ENCODE measurements at regions not wholly inside any gene's neighbourhood (a gene's known extent, or its start where the extent isn't known, plus 50 kb on each side); places are given as distances from the start of the nearest gene placed in this dataset.

DNA sequence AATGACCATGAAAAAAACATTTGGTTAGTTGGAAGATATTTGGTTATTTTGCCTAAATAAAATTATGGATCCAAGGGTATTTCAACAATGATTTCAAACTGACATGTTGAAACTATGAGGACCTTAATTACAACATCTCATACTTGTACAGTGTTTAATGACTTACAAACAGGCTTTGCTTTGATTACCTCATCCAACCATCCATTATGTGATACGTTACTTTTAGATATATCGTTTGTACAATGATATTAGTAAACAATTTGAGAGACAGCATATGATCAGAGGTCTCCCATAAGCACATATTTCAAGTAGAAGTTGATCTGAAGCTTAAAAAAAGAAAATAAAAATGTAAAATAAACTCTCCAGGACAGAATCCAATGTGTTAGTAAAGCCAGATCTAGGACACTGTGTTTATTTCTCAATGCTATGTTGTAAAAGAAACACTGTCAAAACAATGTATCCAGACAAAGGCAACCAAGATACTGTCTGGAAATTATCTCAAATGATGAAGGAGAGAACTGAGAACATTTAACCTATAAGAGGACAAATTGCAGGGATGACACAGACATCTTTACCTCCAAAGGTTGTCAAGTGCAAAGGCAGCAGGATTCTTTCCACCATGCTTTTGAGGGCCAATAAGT, 116.0 kb upstream of the TARS1 start (continued):
- TF ChIP-seq, protein P1, sequence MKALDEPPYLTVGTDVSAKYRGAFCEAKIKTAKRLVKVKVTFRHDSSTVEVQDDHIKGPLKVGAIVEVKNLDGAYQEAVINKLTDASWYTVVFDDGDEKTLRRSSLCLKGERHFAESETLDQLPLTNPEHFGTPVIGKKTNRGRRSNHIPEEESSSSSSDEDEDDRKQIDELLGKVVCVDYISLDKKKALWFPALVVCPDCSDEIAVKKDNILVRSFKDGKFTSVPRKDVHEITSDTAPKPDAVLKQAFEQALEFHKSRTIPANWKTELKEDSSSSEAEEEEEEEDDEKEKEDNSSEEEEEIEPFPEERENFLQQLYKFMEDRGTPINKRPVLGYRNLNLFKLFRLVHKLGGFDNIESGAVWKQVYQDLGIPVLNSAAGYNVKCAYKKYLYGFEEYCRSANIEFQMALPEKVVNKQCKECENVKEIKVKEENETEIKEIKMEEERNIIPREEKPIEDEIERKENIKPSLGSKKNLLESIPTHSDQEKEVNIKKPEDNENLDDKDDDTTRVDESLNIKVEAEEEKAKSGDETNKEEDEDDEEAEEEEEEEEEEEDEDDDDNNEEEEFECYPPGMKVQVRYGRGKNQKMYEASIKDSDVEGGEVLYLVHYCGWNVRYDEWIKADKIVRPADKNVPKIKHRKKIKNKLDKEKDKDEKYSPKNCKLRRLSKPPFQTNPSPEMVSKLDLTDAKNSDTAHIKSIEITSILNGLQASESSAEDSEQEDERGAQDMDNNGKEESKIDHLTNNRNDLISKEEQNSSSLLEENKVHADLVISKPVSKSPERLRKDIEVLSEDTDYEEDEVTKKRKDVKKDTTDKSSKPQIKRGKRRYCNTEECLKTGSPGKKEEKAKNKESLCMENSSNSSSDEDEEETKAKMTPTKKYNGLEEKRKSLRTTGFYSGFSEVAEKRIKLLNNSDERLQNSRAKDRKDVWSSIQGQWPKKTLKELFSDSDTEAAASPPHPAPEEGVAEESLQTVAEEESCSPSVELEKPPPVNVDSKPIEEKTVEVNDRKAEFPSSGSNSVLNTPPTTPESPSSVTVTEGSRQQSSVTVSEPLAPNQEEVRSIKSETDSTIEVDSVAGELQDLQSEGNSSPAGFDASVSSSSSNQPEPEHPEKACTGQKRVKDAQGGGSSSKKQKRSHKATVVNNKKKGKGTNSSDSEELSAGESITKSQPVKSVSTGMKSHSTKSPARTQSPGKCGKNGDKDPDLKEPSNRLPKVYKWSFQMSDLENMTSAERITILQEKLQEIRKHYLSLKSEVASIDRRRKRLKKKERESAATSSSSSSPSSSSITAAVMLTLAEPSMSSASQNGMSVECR (CRISPR knock-in tag; IDR thresholded peaks at IDR 0.05), result no peak
- TF ChIP-seq, protein P2, sequence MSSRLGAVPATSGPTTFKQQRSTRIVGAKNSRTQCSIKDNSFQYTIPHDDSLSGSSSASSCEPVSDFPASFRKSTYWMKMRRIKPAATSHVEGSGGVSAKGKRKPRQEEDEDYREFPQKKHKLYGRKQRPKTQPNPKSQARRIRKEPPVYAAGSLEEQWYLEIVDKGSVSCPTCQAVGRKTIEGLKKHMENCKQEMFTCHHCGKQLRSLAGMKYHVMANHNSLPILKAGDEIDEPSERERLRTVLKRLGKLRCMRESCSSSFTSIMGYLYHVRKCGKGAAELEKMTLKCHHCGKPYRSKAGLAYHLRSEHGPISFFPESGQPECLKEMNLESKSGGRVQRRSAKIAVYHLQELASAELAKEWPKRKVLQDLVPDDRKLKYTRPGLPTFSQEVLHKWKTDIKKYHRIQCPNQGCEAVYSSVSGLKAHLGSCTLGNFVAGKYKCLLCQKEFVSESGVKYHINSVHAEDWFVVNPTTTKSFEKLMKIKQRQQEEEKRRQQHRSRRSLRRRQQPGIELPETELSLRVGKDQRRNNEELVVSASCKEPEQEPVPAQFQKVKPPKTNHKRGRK (tag; IDR thresholded peaks at IDR 0.05), result no peak
- TF ChIP-seq, protein P3, sequence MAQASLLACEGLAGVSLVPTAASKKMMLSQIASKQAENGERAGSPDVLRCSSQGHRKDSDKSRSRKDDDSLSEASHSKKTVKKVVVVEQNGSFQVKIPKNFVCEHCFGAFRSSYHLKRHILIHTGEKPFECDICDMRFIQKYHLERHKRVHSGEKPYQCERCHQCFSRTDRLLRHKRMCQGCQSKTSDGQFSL (CRISPR knock-in tag; IDR thresholded peaks at IDR 0.05), result no peak
- TF ChIP-seq, protein P3 (tag; IDR thresholded peaks at IDR 0.05), result no peak
- TF ChIP-seq SIRT6 (IDR thresholded peaks at IDR 0.05; ENCODE audit: low read depth, low read length) (no peak), HOXB6 (CRISPR knock-in tag; IDR thresholded peaks at IDR 0.05; ENCODE audit: borderline replicate concordance) (no peak), ZNF561 (CRISPR knock-in tag; conservative IDR thresholded peaks at IDR 0.05) (no peak), ZNF143 (CRISPR knock-in tag; IDR thresholded peaks at IDR 0.05) (no peak)
- TF ChIP-seq, protein P4, sequence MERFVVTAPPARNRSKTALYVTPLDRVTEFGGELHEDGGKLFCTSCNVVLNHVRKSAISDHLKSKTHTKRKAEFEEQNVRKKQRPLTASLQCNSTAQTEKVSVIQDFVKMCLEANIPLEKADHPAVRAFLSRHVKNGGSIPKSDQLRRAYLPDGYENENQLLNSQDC (CRISPR knock-in tag; IDR thresholded peaks at IDR 0.05), result no peak
- TF ChIP-seq, protein P5, sequence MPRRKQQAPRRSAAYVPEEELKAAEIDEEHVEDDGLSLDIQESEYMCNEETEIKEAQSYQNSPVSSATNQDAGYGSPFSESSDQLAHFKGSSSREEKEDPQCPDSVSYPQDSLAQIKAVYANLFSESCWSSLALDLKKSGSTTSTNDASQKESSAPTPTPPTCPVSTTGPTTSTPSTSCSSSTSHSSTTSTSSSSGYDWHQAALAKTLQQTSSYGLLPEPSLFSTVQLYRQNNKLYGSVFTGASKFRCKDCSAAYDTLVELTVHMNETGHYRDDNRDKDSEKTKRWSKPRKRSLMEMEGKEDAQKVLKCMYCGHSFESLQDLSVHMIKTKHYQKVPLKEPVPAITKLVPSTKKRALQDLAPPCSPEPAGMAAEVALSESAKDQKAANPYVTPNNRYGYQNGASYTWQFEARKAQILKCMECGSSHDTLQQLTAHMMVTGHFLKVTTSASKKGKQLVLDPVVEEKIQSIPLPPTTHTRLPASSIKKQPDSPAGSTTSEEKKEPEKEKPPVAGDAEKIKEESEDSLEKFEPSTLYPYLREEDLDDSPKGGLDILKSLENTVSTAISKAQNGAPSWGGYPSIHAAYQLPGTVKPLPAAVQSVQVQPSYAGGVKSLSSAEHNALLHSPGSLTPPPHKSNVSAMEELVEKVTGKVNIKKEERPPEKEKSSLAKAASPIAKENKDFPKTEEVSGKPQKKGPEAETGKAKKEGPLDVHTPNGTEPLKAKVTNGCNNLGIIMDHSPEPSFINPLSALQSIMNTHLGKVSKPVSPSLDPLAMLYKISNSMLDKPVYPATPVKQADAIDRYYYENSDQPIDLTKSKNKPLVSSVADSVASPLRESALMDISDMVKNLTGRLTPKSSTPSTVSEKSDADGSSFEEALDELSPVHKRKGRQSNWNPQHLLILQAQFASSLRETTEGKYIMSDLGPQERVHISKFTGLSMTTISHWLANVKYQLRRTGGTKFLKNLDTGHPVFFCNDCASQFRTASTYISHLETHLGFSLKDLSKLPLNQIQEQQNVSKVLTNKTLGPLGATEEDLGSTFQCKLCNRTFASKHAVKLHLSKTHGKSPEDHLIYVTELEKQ (CRISPR knock-in tag; IDR thresholded peaks at IDR 0.05), result no peak
